Effector CD4-positive, alpha-beta T cell (primary cell): ENCODE measurements at regions not wholly inside any gene's neighbourhood (a gene's known extent, or its start where the extent isn't known, plus 50 kb on each side); places are given as distances from the start of the nearest gene placed in this dataset.
"Not testable (repeated sequence)": the region's sequence is repeated elsewhere in the genome, so short reads cannot be mapped to it uniquely, and the experiment has no call there.

Experiments
- DNase-seq: peaks from one replicate; pipeline ENCODE4 v3.0.0-alpha.2; 2020

DNA sequence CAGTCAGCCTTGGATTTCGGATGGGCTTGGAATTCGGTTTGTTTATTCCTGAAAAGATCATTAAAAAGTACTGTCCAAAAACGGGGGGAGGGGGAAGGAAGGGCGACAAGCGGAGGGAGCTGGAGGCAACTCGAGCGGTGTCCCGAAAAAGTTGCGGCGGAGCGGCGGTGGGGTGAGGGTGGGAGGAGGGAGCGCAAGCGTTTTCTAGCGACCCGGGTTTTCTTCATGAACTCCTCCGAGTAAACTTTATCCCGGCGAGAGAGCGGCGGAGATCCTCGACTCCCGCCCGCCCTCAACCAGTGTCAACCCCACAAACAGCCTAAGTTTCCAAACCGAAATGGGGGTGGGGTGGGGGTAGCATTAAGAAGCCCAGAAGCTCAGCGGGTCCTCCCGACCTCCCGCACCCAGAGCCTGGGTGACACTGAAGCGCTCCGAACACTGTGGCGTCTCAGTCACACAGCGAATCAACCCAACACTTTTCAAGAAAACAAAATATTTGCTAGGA is 133.0 kb upstream of the C11orf58 start:
- no peak for DNase-seq

DNA sequence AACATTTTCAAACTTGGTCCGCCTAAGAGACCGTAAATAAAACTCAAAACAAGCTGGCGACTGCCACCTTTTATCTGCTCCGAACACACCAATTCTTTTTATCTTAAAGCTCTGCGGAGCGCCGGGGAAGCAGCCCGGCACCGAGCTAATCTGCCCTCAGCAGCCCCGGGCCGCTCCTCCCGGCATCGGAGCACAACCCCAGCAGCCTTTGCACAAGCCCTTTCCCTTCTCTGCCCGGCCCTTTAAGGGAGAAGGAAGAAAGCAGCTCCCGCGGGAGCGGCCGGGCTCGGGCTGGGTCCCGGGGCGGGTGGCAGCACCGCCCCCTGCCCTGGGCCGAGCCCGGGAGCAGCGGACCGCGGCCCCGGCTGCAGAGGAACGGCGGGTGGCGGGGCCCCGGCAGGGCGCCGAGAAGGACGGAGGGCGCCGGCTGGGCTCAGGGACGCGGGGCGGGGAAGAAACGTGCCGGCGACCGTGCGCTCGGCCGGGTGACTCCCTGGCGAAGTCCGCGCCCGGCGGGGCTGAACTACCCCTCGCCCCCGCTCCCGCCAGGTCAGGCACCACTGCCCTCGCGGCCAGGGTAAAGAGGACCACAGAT is 133.6 kb upstream of the C11orf58 start:
- no peak for DNase-seq

DNA sequence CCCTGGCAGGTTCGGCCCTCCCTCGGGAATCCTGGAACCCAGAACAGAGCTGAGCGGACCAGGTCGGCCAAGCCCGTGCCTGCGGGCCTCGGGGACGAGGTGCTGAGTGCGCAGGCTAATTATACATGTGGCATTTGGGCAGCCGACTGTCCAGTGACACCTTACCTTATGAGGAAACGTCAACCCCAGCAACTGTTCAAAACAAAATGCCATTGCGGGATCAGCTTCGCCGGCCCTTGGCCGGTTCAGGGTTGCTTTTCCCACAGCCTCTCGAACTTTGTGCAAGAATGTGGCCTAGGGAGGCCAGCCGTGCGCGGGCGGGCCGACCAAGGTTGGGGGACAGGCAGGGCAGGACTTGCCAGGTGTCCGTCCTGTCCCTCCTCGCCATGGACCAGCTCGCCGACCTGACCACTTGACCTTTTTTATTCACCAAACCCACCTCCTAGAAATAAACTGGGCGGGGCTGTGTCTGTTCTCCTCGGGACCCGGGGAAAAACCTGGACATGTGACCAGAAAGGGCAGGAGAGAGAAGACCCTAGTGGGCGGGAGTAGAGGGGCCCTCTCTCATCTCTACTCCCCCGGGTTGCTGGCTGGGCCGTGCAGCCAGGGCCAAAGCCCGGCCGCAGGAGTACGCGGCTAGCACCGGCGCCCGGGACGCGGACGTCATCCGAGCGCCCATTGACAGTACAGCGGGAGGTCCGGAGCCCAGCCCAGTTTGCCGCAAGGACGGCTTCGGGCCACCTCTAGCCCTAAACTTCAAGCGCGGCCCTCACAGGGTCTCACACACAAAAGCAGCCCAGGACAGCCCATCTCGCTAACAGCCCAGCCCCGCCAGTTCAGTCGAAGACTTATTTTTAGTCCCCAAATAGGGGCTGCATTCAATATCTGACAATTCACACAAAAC is 134.3 kb upstream of the C11orf58 start:
- no peak for DNase-seq

DNA sequence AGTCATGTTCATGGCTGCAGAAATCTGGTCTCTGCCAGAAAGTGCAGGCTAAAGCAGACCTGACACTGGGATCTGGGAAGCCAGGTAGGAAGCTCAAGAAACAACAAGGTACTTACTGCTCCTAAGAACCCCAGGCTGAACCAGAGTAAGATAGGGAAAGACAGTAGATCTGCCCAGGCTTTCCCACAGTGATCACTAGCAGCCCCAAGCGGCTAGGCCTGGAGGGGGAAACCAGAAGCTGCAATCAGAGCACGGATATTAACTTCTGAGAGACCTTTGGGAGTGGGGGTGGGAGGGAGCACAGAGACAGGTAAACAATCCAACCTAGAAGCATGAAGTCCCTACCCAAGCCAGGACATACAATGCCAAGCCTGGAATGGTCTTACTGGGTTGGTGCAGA is 135.2 kb upstream of the C11orf58 start:
- DNase-seq = no peak

DNA sequence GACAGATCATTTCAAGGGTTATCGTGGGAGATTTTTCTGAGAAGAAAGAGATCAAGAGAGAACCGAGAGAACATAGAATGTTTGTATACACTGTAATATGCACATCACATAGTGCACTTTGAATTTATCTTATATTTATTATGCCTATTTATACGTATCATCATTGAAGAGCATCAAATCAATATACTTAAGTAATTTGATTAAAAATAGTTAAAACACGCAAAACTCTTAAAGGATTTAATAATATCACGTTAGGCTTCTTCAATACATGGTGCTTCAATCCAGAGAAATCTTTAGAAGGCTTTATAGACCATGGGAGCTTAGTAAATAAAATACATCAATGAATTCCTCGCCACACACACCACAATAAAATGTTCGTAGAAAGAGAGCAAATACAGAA is 139.5 kb upstream of the C11orf58 start:
- DNase-seq = no peak

DNA sequence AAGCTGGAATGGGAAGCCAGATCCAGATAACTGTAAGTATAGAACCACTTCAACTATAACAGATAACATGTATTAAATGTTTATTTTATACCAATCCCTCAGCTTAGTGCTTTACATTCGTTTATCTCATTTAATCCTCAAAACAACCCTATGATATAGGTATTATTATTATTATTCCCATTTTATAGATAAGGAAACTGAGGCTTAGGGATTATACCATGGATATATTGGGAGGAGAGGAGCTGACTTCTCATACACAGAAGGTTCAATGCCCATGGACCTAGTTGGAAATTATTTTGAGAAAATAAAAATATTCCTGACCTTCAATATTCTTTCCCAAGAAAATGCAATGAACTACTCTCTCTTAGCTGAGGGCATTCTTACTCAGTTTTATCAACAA is 140.4 kb upstream of the C11orf58 start:
- no peak for DNase-seq

DNA sequence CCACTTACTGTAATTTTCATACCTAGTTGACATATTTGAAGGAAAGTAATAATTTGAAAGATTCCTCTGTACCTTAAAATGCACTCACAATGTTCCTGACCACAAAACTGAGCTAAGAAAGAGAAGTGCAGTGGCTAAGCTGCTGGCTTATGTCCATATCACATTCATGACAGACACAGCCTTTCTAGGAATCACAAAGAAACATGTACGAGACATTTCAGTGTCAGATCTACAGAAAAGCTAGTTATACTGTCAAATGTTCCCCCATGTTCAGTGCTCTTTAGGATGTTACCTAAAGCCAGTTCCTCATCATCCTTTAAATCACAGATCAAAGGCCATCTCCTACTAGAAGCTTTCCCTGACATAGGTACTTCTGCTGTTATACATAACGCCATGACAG is 142.2 kb upstream of the C11orf58 start:
- DNase-seq = no peak

DNA sequence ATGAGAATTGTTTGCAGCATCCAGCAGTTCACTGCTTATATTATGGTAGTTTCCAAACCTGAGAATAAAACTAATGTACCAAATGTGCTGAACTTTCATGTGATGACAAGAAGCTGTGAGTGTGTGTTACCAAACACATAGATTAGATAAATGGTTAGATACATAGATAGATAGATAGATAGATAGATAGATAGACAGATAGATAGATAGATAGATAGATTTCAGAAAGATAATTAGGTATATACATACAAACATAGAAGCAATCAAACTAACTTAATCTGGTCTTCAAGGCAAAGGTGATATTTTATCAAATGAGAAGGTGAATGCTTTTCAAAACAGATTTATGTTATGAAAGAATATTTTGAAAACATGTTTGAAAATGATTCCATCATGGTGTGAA is 147.3 kb upstream of the C11orf58 start:
- no peak for DNase-seq

DNA sequence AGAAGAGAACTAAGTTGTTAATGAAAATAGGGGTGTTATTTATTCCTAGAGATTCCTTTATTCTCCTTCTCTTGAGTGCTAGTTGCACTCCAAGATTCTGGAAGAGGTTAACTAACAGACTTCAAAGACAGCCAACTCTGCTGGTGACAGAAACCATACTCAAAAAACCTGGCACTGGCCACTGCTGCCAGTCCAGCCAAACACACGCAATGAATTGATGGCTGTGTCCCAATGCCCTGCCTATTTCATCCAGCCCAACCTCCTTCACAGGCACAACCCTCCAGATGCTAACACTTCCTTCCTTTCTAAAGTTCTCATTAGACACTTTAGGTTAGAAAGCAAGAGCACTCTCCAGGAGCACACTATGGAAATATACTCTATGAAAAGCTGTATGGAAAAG is 150.8 kb upstream of the C11orf58 start:
- DNase-seq = no peak

DNA sequence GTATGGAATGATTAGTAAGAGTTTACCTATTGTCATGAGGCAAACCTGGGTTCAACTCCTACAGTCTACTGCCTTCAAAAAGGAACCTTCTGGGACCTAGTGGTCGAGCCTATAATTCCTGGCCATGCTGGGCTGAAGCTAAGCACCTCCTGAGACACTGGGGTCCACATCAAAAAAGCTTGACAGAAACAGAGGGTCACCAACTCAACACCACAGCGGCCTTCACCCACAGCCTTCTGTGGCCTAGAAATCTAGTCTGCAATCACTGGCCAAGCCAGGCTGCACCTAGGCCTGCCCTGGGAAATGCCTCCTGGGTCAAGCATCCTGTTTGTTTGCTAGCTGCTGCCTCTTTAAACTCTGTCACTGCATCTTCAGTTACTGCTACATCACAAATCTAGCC is 153.9 kb upstream of the C11orf58 start:
- no peak for DNase-seq

DNA sequence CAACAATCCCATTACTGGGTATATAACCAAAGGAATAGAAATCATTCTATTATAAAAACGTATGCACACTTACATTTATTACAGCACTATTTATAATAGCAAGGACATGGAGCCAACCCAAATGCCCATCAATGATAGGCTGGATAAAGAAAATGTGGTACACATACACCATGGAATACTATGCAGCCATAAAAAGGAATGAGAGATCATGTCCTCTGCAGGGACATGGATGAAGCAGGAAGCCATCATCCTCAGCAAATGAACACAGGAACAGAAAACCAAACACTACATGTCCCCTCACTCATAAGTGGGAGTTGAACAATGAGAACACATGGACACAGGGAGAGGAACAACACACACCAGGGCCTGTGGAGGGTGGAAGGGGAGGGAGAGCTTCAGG is 157.4 kb upstream of the C11orf58 start:
- not testable (repeated sequence) for DNase-seq

DNA sequence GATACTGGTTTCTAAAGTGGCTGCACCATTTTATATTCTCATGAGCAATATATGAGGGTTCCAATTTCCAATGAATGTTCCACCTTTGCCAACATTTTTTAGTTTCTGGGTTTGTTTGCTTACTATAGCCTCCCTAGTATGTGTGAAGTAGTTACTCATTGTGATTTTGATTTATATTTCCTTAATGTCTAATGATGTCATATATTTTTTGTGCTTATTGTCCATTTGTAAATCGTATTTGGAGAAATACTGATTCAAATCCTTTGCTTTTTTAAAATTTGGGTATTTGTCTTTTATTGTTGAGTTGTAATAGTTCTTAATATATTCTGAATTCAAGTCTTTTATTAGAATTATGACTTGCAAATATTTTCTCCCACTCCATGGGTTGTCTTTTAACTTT is 161.0 kb upstream of the C11orf58 start:
- no peak for DNase-seq

DNA sequence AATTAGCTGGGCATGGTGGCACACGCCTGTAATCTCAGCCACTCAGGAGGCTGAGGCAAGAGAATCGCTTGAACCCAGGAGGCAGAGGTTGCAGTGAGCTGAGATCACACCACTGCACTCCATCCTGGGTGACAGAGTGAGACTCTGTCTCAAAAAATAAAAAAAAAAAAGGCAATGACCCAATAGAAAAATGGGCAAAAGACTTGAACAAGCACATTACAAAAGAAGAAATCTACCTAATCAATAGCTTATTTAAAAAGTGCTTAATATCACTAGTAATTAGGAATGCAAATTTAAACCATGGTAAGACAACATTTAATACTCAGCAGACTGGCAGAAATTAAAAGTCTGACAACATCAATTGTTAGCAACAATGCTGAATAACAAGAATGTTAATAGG is 163.6 kb upstream of the C11orf58 start:
- not testable (repeated sequence) for DNase-seq

DNA sequence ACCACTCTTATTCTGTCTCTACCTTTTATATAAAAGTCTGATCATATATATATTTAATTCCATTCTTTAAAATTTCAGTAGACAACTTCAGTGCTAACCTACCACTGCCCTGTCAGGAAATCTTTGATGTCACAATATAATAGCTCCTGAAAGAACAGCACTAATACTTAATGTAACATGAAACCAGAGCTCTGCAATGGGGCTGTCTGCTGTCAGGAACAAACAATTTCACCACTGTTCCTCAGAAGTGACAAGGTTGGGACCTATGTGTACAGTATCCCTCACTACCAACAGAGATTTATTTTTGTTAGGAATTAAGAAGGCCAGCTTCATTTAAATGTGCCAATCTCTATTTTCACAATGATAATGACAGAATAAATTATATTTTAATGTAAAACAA is 165.5 kb upstream of the C11orf58 start:
- no peak for DNase-seq

DNA sequence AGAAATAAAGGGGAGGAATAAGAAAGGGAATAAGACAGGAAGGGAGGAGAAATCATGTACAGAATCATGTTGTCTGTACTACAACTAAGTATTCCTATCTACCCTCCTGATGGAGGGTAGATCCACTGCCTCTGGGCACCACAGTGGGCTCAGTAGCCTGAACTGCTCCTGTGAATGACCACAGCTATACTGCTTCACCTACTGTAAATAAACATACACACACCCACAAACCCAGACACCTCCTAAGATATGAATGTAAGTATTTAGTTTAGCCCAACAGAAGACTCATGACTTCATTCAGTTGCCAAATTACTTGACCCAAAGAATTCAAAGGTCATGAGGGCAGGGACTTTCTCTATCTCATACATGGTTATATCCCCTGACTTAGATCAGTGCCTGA is 177.3 kb upstream of the C11orf58 start:
- DNase-seq = no peak

DNA sequence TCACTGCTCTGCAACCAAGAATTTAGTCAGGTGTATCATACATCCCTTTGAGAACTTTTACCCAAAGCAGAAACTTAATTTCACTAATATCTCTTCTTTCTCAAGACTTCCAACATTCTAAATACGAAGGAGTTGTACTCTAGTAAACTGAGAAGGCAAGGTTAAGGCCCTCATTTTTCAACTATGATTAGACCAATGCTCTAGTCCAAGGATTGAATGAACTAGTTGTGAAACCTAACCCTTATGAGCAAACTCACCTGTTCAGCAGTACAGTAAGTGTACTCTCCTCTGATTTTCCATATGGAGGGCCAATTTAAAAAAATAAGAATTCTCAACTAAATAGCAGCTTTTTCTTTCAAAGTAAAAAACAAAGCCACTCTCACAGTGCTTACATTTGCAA is 180.0 kb upstream of the C11orf58 start:
- no peak for DNase-seq

DNA sequence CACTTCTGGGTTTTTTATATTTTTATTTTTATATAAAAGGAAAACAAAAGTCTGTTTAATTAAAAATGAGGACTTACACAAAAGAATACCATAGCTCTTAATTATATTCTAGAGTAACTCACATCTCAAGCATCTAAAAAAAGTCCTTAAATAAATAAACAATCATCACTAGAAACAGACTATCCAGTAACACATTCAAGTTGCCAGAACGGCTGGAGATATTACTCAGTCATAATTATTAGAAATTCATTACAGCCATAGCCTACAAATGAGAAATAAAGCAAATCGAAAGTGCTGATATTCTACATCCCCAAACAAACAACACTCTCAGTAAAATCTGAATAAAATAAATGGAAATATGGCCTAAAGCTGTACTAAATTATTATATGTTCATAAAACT is 182.5 kb upstream of the C11orf58 start:
- DNase-seq = no peak

DNA sequence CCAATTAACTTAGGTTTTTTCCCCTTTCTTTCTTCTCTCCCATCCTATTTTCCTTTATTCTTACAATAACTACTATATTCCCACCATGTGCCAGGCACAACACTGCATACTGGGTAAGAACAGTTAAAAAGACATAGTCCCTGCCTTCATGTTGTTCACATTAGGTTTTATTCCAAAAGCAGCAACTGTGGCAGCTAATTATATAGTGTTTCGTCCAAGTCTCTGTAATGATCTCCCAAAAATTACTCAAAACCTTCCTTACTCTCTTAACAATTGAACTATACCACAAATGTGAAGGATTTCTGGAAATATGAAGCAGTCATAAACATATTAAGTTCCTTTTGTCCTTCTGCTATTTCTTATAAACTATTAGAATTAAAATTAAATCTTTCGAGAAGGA is 184.1 kb upstream of the C11orf58 start:
- no peak for DNase-seq

DNA sequence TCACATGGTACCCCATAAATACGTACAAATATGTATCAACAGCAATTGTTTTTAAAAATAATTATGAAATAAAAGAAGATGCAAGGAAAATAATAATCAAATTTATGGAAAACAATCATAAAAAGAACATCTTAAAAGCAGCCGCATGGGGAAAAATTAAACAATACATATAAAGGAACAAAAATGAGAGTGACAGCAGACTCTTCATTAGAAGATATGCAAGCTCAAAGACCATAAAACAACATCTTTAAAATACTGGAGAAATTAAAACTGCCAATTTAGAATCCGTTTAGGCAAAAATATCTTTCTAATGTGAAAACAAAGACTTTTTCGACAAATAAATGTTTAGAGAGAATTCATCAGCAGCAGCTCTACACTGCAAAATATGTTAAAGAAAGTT is 190.6 kb upstream of the C11orf58 start:
- DNase-seq = no peak

DNA sequence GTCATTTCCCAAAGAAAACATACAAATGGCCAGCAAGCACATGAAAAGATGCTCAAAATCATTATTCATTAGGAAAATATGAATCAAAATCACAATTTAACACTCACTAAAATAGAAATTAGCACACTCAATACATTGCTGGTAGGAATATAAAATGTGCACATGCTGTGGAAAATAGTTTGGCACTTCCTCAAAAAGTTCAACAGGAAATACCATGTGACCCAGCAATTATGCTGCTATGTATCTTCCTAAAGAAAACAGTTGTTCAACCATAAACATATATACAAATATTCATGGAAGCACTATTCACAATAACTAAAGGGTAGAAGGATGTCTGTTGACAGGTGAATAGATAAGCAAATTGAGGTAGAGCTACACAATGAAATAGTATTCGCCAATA is 187.3 kb upstream of the SOX6 start:
- DNase-seq = no peak

DNA sequence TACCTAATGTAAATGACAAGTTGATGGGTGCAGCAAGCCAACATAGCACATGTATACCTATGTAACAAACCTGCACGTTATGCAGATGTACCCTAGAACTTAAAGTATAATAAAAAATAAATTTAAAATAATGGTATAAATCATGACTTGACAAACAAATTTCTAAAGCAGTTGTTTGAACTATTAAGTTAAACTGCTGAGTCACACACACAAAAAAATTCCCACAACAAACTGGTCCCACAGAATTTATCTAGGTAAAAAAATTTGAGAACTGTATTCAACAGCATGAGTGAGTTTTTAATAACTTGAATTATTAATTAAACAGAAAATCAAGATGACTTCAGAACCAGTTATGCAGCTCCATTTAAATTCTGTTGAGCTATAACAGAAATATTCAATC is 186.0 kb upstream of the SOX6 start:
- no peak for DNase-seq

DNA sequence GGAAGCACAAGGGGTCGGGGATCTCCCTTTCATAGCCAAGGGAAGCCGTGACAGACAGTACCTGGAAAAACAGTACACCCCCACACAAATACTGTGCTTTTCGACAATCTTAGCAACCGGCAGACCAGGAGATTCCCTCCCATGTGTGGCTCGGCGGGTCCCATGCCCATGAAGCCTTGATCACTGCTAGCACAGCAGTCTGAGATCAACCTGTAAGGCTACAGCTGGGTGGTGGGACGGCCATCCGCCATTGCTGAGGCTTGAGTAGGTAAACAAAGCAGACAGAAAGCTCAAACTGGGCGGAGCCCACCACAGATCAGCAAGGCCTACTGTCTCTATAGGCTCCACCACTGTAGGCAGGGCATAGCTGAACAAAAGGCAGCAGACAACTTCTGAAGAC is 180.2 kb upstream of the SOX6 start:
- DNase-seq = no peak

DNA sequence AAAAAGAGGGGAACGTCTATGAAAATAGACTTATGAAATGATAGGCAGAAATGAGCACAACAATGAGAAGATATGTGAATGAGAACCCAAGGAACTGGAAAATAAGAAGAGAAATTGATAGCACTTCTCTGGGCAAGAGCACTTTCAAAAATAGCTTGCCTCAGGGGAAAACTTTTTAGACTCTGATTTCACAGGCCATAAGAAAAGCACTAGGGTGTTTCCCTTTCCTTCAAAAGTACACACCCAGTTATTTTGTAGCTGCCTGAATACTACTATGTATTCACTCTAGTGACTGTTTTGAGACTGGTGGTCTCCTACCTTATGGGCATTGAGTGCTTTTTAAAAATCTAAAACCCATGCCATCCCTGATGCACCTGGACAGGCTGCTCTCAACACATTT is 172.3 kb upstream of the SOX6 start:
- DNase-seq = no peak

DNA sequence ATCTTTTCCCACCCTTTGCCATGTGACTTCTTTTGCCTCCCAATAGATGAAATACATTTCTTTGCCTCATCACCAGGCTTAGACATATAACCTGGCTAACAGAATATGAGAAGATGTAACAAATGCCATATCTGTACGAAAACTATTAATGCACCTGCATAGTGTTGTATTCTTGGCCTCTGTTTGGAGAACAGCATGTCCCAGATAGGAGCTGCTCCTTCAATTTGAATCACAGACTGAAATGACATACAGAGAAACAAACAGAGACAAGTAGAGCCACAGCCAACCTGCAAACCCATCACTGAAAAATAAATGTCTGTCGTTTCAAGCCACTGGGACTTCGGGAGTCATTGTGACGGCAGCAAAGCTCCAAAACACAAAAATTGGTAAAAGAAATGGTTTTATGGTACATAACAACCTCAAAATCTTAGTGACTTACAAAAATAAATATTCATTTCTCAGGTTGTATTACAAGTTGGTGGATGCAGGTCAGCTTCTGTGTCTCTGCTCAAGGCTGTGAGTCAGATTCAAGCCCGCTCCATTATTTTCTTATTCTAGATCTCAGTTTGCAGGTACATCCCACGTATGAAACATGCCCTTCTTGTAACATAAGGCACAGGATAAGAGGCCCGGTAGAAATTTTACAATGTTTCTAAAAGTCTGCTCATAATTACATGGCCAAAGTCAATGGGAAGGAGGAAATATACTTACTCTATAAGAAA is 171.3 kb upstream of the SOX6 start:
- no peak for DNase-seq
